GM18858 (cell line): ENCODE measurements at regions not wholly inside any gene's neighbourhood (a gene's known extent, or its start where the extent isn't known, plus 50 kb on each side); places are given as distances from the start of the nearest gene placed in this dataset.
A peak's percentile ranks its signal among the peaks of the same experiment; 100 is the strongest.
"Not testable (repeated sequence)": the region's sequence is repeated elsewhere in the genome, so short reads cannot be mapped to it uniquely, and the experiment has no call there.

Source experiments
- ATAC-seq: cut with Tn5 transposase; IDR thresholded peaks from one replicate; pipeline ENCODE4 v1.9.1; 2021; ENCODE audit not compliant: unreplicated experiment

- no peak for ATAC-seq
These were observed 96.0 kb upstream of the LOC128125822 start for GRCh38 chr6:63476302-63476701.

- ATAC-seq, result no peak
These were observed 94.7 kb upstream of the LOC128125822 start for GRCh38 chr6:63477422-63478040.

DNA sequence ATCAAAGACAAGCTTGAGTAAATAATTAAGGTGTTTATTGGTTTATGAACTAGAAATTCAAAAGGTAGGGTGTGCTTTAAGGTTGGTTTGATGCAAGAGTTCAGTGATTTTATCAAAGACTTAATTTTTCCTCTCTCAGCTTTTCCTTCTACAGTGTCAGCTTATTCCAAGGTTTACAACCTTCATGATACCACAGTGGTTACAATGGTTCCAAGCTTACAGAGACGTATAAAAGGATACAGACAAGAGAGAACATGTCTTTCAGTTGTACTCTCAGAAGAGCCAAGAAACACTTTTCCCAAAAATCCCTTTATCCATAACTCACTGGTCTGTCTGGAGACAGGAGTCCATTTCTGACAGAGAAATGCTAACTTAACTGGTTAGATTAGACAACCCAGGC is 93.5 kb upstream of the LOC128125822 start:
- ATAC-seq, result no peak

DNA sequence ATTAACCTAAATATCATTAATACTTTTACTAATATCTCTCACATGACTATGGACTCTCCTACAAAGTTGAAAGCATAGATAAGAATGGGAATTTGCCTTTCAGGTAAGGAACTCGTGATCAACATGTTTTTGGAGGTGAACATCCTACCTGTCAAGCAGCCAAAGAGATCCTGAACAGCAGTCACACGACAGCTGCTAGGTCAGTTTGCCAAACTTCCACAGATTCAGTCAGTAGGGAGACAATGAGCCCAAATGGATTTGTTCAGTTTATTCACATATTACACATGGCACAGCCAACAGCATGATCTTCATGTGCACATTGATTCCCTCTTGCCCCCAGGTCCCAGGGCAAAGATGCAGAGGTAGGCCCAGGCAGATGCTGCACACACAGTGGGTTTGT is 86.1 kb upstream of the LOC128125822 start:
- no peak for ATAC-seq

DNA sequence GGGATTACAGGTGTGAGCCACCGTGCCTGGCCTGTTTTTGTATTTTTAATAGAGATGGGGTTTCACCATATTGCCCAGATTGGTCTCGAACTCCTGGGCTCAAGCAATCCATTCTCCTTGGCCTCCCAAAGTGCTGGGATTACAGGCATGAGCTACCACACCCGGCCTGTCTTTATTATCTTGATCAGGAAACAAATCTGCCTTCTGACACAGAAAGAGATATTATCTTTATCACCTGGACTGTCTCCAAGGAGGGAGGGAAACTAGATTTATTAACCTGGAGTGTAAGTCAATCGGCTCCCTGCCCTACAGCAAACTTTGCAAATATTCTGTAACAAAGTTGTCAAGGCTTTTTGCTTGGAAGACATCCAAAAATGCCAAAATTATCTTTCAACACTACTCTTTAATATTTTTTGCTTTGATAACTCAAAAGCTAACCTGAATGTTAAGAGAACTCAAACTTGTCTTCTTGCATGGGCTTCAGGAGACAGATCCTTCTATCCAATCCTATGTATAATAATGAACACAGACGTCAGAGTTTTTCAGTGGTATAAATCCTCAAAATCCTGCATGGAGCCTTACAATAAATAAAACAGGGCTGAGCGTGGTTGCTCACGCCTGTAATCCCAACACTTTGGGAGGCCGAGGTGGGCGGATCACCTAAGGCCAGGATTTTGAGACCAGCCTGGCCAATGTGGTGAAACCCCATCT is 85.0 kb upstream of the LOC128125822 start:
- no peak for ATAC-seq

- no peak for ATAC-seq
These were observed 81.2 kb upstream of the LOC128125822 start for GRCh38 chr6:63491119-63491518.

GRCh38 chr6:63492476-63492875 is 79.8 kb upstream of the LOC128125822 start:
- ATAC-seq, result no peak

- ATAC-seq, result no peak
These were observed 78.7 kb upstream of the LOC128125822 start for GRCh38 chr6:63493557-63493956.

DNA sequence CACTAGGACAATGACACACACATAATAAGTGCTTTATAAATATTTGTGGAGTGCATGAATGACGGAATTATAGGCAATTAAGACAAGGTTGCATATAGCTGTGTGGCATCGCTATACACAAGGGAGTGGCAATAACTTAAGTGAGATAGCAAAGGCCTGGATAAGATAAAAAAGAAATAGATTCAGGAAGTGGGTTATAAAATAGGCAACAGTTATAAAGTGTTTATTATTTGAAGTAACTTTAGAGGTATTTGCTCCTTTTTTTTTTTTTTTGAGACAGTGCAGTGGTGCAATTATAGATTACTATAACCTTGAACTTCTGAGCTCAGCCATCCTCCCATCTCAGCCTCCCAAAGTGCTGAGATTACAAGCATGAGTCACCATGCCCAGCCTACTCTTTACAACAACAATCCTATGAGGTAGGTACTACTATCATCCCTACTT is 75.9 kb upstream of the LOC128125822 start:
- no peak for ATAC-seq

GRCh38 chr6:63502156-63502555 is 70.1 kb upstream of the LOC128125822 start:
- no peak for ATAC-seq

DNA sequence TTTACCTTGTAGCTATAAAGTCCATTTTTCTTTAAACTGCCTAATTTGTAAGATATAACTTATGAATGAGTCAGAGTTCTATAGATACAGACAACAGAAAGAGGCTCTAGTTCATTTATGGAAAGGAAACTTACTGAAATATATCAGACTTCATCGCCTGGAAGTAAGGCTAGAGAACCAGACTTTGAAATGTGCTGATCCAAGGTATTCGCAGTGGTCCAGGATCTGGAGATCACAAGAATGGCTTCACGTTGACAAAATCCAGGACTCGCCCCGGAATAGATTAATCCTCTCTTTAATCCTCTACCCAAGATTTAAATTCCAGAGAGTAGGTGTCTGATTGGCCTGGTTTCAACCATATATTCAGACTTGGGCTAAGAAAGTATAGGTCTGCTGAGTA is 69.1 kb upstream of the LOC128125822 start:
- no peak for ATAC-seq

DNA sequence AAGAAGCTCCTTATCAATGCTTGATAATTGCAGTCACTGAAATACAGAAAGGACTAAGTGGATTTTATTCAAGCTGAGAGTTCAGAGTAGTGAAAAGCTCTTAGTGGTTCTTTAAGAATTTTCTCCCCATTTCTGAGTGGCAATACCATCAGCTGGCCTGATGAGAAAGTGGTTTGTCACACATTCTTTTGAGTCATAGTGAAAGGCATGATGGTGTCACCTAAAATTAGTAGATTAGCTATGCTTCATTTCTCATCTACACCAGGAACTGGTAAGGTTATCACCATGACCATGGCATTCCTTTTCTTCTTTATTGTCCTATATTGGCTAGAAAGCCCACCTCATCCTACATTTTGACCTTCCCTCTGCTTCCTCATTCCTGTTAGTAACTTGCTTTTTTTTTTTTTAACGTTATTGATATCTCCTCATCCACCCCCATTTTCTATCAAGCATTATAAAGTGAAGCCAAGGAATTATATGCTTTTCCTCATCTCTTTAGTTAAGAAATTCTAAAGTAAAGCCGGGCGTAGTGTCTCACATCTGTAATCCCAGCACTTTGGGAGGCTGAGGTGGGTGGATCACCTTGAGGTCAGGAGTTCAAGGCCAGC is 67.4 kb upstream of the LOC128125822 start:
- peak; percentile 99 for ATAC-seq

- no peak for ATAC-seq
These were observed 65.2 kb upstream of the LOC128125822 start for GRCh38 chr6:63507096-63507495.

DNA sequence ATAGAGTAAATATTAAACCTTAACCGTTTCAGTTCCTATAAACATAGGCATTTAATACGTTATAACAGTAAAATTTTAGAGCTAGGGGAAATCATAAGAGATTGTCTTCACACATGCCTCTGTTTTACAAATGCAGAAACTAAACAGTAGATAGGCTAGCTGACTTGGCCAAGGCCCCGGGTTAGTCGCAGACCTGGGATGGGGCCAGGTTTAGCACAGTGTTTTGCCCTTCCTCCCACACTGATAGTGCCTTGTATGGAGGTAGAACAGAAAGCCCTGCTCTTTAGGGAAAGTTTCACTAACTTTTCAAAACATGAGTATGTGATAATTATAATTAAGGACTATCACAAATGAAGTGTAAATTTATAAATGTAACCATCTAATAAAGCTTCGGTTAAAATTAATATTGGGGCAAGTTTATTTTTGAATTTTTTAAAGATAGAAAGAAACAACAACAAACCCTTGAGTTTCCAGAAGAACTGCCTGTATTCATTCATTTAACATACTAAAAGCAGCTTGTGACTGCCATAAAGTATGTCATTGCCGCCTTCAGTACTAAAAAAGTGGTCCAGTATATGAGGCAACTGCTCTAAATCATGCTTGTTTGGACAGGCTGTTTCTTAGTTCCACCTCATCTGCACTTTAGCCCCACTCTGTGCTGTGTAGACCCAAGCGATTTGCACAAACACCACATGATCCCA is 62.5 kb upstream of the LOC128125822 start:
- ATAC-seq, result no peak

GRCh38 chr6:63510353-63510686 is 62.0 kb upstream of the LOC128125822 start:
- ATAC-seq, result no peak

DNA sequence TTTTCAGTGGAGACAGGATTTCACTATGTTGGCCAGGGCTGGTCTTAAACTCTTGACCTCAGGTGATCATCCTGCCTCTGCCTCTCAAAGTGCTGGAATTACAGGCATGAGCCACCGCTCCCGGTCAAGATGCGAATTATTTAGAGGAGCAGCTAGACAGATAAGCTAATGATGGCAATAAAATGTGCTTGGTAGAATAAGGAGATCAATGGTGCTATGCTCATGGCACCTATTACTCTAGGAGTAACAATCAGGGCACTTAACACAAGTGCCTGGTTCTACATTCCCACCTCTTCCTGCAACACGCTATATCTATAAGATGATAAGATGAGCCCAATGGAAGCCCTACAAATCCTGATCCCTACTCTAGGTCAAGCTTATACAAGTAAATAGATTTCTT is 61.4 kb upstream of the LOC128125822 start:
- no peak for ATAC-seq

- ATAC-seq, result no peak
These were observed 57.6 kb upstream of the LOC128125822 start for GRCh38 chr6:63514488-63515173.

DNA sequence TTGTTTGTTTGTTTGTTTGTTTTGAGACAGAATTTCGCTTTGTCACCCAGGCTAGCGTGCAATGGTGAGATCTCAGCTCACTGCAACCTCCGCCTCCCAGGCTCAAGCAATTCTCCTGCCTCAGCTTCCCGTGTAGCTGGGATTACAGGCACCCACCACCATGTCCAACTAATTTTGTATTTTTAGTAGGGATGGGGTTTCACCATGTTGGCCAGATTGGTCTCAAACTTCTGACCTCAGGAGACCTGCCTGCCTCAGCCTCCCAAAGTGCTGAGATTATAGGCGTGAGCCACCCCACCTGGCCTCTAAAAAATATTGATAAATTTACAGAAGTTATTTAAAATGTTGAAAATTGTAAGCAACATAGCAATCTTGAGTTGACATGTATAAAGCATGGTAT is 57.1 kb upstream of the LOC128125822 start:
- not testable (repeated sequence) for ATAC-seq

GRCh38 chr6:63516186-63516944 is 55.9 kb upstream of the LOC128125822 start:
- ATAC-seq, result no peak

GRCh38 chr6:63517221-63517620 is 55.1 kb upstream of the LOC128125822 start:
- ATAC-seq, result no peak
